ENCODE measurements at regions not wholly inside any gene's neighbourhood (a gene's known extent, or its start where the extent isn't known, plus 50 kb on each side); places are given as distances from the start of the nearest gene placed in this dataset.

GRCh38 chr1:233477359-233477758, 136.5 kb upstream of the KCNK1 start:
- Histone ChIP-seq H3K27ac (no peak overlapping the region), H3K4me3 (no peak overlapping the region), H3K9me3 (no peaks in the 10 kb centered on the region), H3K4me1 (no peaks in the 10 kb centered on the region), H3K36me3 (no peaks in the 10 kb centered on the region), H3K27me3 (no peaks in the 10 kb centered on the region)
- no peak for DNase-seq
- intact Hi-C loops (cut with DNase I; ENCODE audit: low total_unique reads): no loop called here
- no peak for TF ChIP-seq CTCF (IDR thresholded peaks at IDR 0.05)

GRCh38 chr1:233478611-233479010, 135.3 kb upstream of the KCNK1 start:
- Histone ChIP-seq H3K36me3 (no peaks in the 10 kb centered on the region), H3K27me3 (no peaks in the 10 kb centered on the region), H3K4me1 (no peaks in the 10 kb centered on the region), H3K4me3 (no peak overlapping the region), H3K9me3 (no peaks in the 10 kb centered on the region), H3K27ac (no peak overlapping the region)
- intact Hi-C loops (cut with DNase I; ENCODE audit: low total_unique reads): no loop called here
- no peak for TF ChIP-seq CTCF (IDR thresholded peaks at IDR 0.05)
- DNase-seq: no peak

GRCh38 chr1:233479110-233479890, 134.6 kb upstream of the KCNK1 start:
- no peaks in the 10 kb centered on the region for H3K9me3 ChIP-seq
- H3K4me1 ChIP-seq: no peaks in the 10 kb centered on the region
- TF ChIP-seq CTCF (IDR thresholded peaks at IDR 0.05): no peak
- no peak for DNase-seq
- intact Hi-C loops (cut with DNase I; ENCODE audit: low total_unique reads): no loop called here
- H3K27ac ChIP-seq: no peak overlapping the region
- H3K27me3 ChIP-seq: no peaks in the 10 kb centered on the region
- H3K4me3 ChIP-seq: no peak overlapping the region
- H3K36me3 ChIP-seq: no peaks in the 10 kb centered on the region

GRCh38 chr1:233480198-233480597, 133.7 kb upstream of the KCNK1 start:
- intact Hi-C loops (cut with DNase I; ENCODE audit: low total_unique reads): no loop called here
- Histone ChIP-seq H3K4me1 (no peaks in the 10 kb centered on the region), H3K36me3 (no peaks in the 10 kb centered on the region), H3K4me3 (no peak overlapping the region), H3K9me3 (no peaks in the 10 kb centered on the region), H3K27me3 (no peaks in the 10 kb centered on the region), H3K27ac (no peak overlapping the region)
- no peak for DNase-seq
- TF ChIP-seq CTCF (IDR thresholded peaks at IDR 0.05): no peak

GRCh38 chr1:233482388-233482787, 131.5 kb upstream of the KCNK1 start:
- H3K36me3 ChIP-seq: no peaks in the 10 kb centered on the region
- H3K27me3 ChIP-seq: no peaks in the 10 kb centered on the region
- H3K4me3 ChIP-seq: no peak overlapping the region
- no peak for TF ChIP-seq CTCF (IDR thresholded peaks at IDR 0.05)
- DNase-seq: no peak
- H3K27ac ChIP-seq: no peak overlapping the region
- no peaks in the 10 kb centered on the region for H3K4me1 ChIP-seq
- H3K9me3 ChIP-seq: no peaks in the 10 kb centered on the region
- intact Hi-C loops (cut with DNase I; ENCODE audit: low total_unique reads): no loop called here
